ENCODE measurements at regions not wholly inside any gene's neighbourhood (a gene's known extent, or its start where the extent isn't known, plus 50 kb on each side); places are given as distances from the start of the nearest gene placed in this dataset.

GRCh38 chr6:16851044-16851540 is 89.8 kb upstream of the ATXN1 start:
- WGBS (ENCODE audit: extremely low coverage, insufficient read length, low lambda C conversion rate), result no CpG with 5 or more reads among the region's 3 CpGs
- no peak overlapping the region for H2BK120ac ChIP-seq (ENCODE audit: low read depth, low read length, poor library complexity, severe bottlenecking)
- Mint-ChIP-seq H3K4me3 (no peak overlapping the region), H3K27me3 (ENCODE audit: low read depth) (no peaks in the 10 kb centered on the region), H3K27ac (no peak overlapping the region), H3K4me1 (peaks cover 3 to 16% of the 10 kb centered on the region in 2 experiments), H3K36me3 (ENCODE audit: insufficient read depth in 1 of 3, low read depth in 3 of 3) (no peaks in the 10 kb centered on the region), H3K9me3 (no peaks in the 10 kb centered on the region)
- H4K8ac ChIP-seq (replicated peaks; ENCODE audit: insufficient read length, low read depth, low read length), result no peak overlapping the region
- H2AFZ ChIP-seq (ENCODE audit: low read length), result no peak overlapping the region
- H3K27ac ChIP-seq (ENCODE audit: insufficient read length, low read depth, low read length), result no peak overlapping the region
- no peak overlapping the region for H3K56ac ChIP-seq (ENCODE audit: insufficient read length, low read depth, low read length)
- H3K9ac ChIP-seq (ENCODE audit: extremely low read depth, insufficient read length, low read length), result no peak overlapping the region
- H3K4ac ChIP-seq (ENCODE audit: low read depth, low read length), result no peak overlapping the region
- H2BK5ac ChIP-seq (ENCODE audit: insufficient read length, low read length), result no peak overlapping the region
- H3K79me2 ChIP-seq (ENCODE audit: insufficient read depth, low read length), result no peaks in the 10 kb centered on the region
- H2BK20ac ChIP-seq (ENCODE audit: low read depth, low read length, poor library complexity, severe bottlenecking), result no peak overlapping the region
- H2AK5ac ChIP-seq (ENCODE audit: insufficient read length, low read length), result no peak overlapping the region
- no peak overlapping the region for H2BK15ac ChIP-seq (ENCODE audit: low read depth, low read length)
- no peaks in the 10 kb centered on the region for H3K4me1 ChIP-seq (ENCODE audit: insufficient read depth, low read length)
- H4K91ac ChIP-seq (ENCODE audit: insufficient read length, low read depth, low read length), result no peak overlapping the region
- no peak overlapping the region for H3T11ph ChIP-seq (ENCODE audit: low read length)
- no peak for DNase-seq
- H3K27me3 ChIP-seq (ENCODE audit: insufficient read depth, low read length), result no peaks in the 10 kb centered on the region
- no peaks in the 10 kb centered on the region for H4K20me1 ChIP-seq (ENCODE audit: control insufficient read depth, insufficient read depth, insufficient read length)
- H4K5ac ChIP-seq (ENCODE audit: insufficient read length, low read depth, low read length), result no peak overlapping the region
- no peak overlapping the region for H3K4me2 ChIP-seq (ENCODE audit: insufficient read depth, insufficient read length, low read length)
- no peak overlapping the region for H3K18ac ChIP-seq (ENCODE audit: insufficient read length, low read depth, low read length)
- TF ChIP-seq CTCF (conservative IDR thresholded peaks at IDR 0.05), result no peak
- no peak overlapping the region for H3K23ac ChIP-seq (ENCODE audit: insufficient read length, low read depth, low read length)
- H2BK12ac ChIP-seq (ENCODE audit: insufficient read length, low read depth, low read length), result no peak overlapping the region
- H3K23me2 ChIP-seq (ENCODE audit: insufficient read length, low read depth, low read length, poor library complexity, severe bottlenecking), result no peaks in the 10 kb centered on the region
- no peaks in the 10 kb centered on the region for H3K79me1 ChIP-seq (ENCODE audit: insufficient read depth, low read depth, low read length, poor library complexity, severe bottlenecking)
- H3K9me3 ChIP-seq (ENCODE audit: control insufficient read depth, low read depth, low read length), result no peaks in the 10 kb centered on the region
- no peak overlapping the region for H3K14ac ChIP-seq (ENCODE audit: insufficient read depth, low read length)
